ENCODE measurements at regions not wholly inside any gene's neighbourhood (a gene's known extent, or its start where the extent isn't known, plus 50 kb on each side); places are given as distances from the start of the nearest gene placed in this dataset.

DNA sequence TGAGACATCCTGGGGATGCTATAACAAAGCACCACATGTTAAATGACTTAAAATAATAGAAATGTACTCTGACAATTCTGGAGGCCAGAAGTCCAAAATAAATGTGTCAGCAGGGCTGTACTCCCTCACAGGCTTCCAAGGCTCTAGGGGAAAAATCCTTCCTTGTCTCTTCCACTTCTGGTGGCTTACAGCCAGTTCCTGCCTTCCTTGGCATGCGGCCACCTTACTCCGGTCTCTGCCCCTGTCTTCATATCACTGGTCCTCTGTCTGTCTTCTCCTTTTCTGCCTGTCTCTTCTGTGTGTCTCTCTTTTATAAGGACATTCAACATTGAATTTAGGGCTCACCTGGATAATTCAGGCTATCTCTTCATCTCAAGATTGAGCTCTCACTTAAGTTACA lies 155.3 kb upstream of the SYNCRIP start:
- DNase-seq: no peak
- Histone ChIP-seq H3K36me3 (no peaks in the 10 kb centered on the region), H3K4me3 (ENCODE audit: low read depth, low read length) (no peak overlapping the region), H3K27me3 (ENCODE audit: insufficient read depth, low read depth, severe bottlenecking) (peaks cover 20% of the 10 kb centered on the region), H3K9me3 (ENCODE audit: severe bottlenecking) (no peaks in the 10 kb centered on the region), H3K27ac (no peak overlapping the region)
- TF ChIP-seq, protein P1, sequence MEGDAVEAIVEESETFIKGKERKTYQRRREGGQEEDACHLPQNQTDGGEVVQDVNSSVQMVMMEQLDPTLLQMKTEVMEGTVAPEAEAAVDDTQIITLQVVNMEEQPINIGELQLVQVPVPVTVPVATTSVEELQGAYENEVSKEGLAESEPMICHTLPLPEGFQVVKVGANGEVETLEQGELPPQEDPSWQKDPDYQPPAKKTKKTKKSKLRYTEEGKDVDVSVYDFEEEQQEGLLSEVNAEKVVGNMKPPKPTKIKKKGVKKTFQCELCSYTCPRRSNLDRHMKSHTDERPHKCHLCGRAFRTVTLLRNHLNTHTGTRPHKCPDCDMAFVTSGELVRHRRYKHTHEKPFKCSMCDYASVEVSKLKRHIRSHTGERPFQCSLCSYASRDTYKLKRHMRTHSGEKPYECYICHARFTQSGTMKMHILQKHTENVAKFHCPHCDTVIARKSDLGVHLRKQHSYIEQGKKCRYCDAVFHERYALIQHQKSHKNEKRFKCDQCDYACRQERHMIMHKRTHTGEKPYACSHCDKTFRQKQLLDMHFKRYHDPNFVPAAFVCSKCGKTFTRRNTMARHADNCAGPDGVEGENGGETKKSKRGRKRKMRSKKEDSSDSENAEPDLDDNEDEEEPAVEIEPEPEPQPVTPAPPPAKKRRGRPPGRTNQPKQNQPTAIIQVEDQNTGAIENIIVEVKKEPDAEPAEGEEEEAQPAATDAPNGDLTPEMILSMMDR (IDR thresholded peaks at IDR 0.05; ENCODE audit: low read depth, low read length): no peak

DNA sequence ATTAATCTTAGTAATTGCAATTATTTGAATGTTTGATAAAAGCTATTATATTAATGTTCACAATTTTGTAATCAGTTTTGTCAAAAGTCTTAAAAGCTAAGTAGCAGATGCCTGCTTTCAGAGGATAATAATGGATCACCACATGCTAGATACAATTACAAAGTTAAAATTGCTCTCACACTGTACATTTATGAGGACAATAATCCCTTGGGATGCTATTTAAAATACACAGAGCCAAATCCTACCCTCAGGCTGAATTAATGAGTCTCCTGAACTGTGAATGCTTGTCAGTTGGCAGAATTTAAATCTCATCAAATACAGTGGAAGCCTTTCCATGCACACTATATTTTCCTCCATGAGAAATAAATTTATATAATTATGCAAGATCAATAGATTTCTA lies 153.3 kb upstream of the SYNCRIP start:
- H3K27me3 ChIP-seq (ENCODE audit: insufficient read depth, low read depth, severe bottlenecking): peaks cover 16% of the 10 kb centered on the region
- TF ChIP-seq, protein P1 (IDR thresholded peaks at IDR 0.05; ENCODE audit: low read depth, low read length): no peak
- DNase-seq: no peak
- no peaks in the 10 kb centered on the region for H3K36me3 ChIP-seq
- H3K27ac ChIP-seq: no peak overlapping the region
- H3K9me3 ChIP-seq (ENCODE audit: severe bottlenecking): no peaks in the 10 kb centered on the region
- no peak overlapping the region for H3K4me3 ChIP-seq (ENCODE audit: low read depth, low read length)

DNA sequence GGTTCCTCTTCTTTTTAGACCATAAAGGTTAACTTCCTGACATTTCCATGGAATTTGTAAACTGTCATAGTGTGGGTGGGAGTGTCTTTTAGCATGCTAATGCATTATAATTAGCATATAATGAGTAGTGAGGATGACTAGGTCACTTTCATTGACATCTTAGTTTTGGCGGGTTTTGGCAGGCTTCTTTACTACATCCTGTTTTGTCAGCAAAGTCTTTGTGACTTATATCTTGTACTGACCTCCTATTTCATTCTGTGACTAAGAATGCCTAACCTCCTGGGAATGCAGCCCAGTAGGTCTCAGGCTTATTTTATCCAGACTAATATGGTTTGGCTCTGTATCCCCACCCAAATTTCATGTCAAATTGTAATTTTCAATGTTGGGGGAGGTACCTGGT lies 149.6 kb upstream of the SYNCRIP start:
- no peak overlapping the region for H3K27ac ChIP-seq
- TF ChIP-seq, protein P1 (IDR thresholded peaks at IDR 0.05; ENCODE audit: low read depth, low read length): no peak
- no peaks in the 10 kb centered on the region for H3K36me3 ChIP-seq
- DNase-seq: no peak
- no peak overlapping the region for H3K4me3 ChIP-seq (ENCODE audit: low read depth, low read length)
- H3K27me3 ChIP-seq (ENCODE audit: insufficient read depth, low read depth, severe bottlenecking): peaks cover 17% of the 10 kb centered on the region
- H3K9me3 ChIP-seq (ENCODE audit: severe bottlenecking): no peaks in the 10 kb centered on the region

DNA sequence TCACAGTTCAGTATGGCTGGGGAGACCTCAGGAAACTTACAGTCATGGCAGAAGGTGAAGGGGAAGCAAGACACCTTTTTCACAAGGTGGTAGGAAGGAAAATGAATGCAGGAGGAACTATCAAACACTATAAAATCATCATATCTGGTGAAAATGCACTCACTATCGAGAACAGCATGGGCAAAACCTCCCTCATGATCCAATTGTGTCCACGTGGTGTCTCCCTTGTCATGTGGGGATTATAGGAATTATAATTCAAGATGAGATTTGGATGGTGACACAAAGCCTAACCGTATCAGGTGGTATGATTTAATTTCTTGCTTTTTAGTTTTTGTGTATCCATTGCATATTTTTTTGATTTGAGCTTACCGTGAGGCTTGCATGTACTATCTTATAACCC lies 133.2 kb upstream of the SYNCRIP start:
- no peak for DNase-seq
- Histone ChIP-seq H3K9me3 (ENCODE audit: severe bottlenecking) (no peaks in the 10 kb centered on the region), H3K27ac (no peak overlapping the region), H3K4me3 (ENCODE audit: low read depth, low read length) (no peak overlapping the region), H3K27me3 (ENCODE audit: insufficient read depth, low read depth, severe bottlenecking) (peaks cover 26% of the 10 kb centered on the region), H3K36me3 (no peaks in the 10 kb centered on the region)
- TF ChIP-seq, protein P1 (IDR thresholded peaks at IDR 0.05; ENCODE audit: low read depth, low read length): no peak

DNA sequence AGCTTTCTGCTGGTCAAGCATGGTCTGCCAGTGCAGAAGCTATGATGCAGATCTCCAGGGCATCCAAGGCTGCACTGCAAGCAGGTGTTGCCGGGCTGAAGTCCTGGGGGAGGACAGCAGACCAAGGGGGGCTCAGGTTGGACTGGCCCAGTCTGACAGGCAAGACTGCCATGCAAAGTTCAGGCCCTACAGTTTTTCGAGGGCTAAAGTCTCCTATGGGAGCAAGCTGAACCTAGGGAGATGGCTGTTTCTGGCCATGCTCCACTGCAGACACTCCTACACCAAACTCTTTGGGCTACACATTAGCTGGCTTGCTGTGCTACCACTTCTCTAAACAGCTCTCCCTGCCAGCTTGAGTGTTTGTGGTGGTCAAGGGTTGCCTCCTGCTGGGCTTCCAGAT lies 130.0 kb upstream of the SYNCRIP start:
- Histone ChIP-seq H3K36me3 (no peaks in the 10 kb centered on the region), H3K27me3 (ENCODE audit: insufficient read depth, low read depth, severe bottlenecking) (peaks cover 34% of the 10 kb centered on the region), H3K9me3 (ENCODE audit: severe bottlenecking) (no peaks in the 10 kb centered on the region), H3K4me3 (ENCODE audit: low read depth, low read length) (no peak overlapping the region), H3K27ac (no peak overlapping the region)
- DNase-seq: no peak
- TF ChIP-seq, protein P1 (IDR thresholded peaks at IDR 0.05; ENCODE audit: low read depth, low read length): no peak

DNA sequence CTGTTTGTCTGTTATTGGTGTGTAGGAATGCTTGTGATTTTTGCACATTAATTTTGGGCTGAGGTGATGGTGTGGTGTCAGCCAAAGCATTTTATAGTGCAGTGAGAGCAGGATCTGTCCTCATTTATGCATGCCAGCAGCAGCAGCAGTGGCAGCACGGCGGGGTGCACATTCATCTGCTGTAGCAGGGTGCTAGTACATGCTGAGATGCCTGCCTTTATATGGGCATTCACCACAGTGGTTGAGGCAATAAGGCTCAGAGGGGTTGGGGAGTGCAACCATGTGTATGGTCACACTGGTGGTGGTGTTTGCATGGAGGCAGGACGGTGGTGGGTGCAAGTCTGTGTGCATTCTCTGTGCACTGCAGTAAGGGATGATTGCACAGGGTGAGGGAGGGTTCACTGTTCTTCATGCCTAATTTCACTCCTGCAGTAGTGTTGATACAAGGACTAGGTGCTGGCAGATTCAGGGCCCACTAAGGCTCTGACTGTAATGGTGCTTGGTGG lies 129.3 kb upstream of the SYNCRIP start:
- Histone ChIP-seq H3K36me3 (no peaks in the 10 kb centered on the region), H3K4me3 (ENCODE audit: low read depth, low read length) (no peak overlapping the region), H3K27ac (no peak overlapping the region), H3K9me3 (ENCODE audit: severe bottlenecking) (no peaks in the 10 kb centered on the region), H3K27me3 (ENCODE audit: insufficient read depth, low read depth, severe bottlenecking) (peaks cover 34% of the 10 kb centered on the region)
- TF ChIP-seq, protein P1 (IDR thresholded peaks at IDR 0.05; ENCODE audit: low read depth, low read length): no peak
- DNase-seq: no peak

Measured in WERI-Rb-1 (cell line).